IPS DF 6.9 (cell line): ENCODE measurements at regions not wholly inside any gene's neighbourhood (a gene's known extent, or its start where the extent isn't known, plus 50 kb on each side); places are given as distances from the start of the nearest gene placed in this dataset.
"Not testable (repeated sequence)": the region's sequence is repeated elsewhere in the genome, so short reads cannot be mapped to it uniquely, and the experiment has no call there.

Source experiments
- DNase-seq: peaks from one replicate; pipeline ENCODE4 v3.0.0-alpha.2; 2013; ENCODE audit warnings: low read depth, low spot score
- H3K27ac ChIP-seq: one replicate; pipeline ENCODE4 v1.5.1; 2013; ENCODE audit warnings: low read length, control low read depth
- H3K27me3 ChIP-seq: 2 replicates; pipeline ENCODE4 v1.6.1; 2013; ENCODE audit warnings: mild to moderate bottlenecking, low read length; ENCODE audit not compliant: control insufficient read depth, insufficient read depth
- H3K36me3 ChIP-seq: 2 replicates; pipeline ENCODE4 v1.6.1; 2013; ENCODE audit warnings: low read length; ENCODE audit not compliant: control insufficient read depth, insufficient read depth
- H3K4me1 ChIP-seq: 2 replicates; pipeline ENCODE4 v1.6.1; 2013; ENCODE audit warnings: low read length; ENCODE audit not compliant: control insufficient read depth, insufficient read depth
- H3K4me3 ChIP-seq: 2 replicates; pipeline ENCODE4 v1.5.1; 2013; ENCODE audit warnings: mild to moderate bottlenecking, low read length
- H3K9me3 ChIP-seq: 2 replicates; pipeline ENCODE4 v1.6.1; 2013; ENCODE audit warnings: low read length, inconsistent platforms; ENCODE audit not compliant: control insufficient read depth, insufficient read depth
- WGBS: extraction: QIAGEN DNeasy Blood & Tissue Kit; methylation state at CpG from one replicate; pipeline ENCODE4 v1.1.7; 2013; ENCODE audit warnings: mixed read lengths, missing lambda C conversion rate; ENCODE audit not compliant: insufficient read length, insufficient coverage; 5-methylcytosine and 5-hydroxymethylcytosine counted together

- H3K4me3 ChIP-seq, H3K36me3 ChIP-seq: not testable (repeated sequence)
Measured at GRCh38 chr2:111566068-111566467, 317.9 kb downstream of the ANAPC1 start.

GRCh38 chr2:111567233-111567632, 316.8 kb downstream of the ANAPC1 start:
- DNase-seq, H3K4me1 ChIP-seq, H3K4me3 ChIP-seq, H3K27ac ChIP-seq, H3K27me3 ChIP-seq, H3K9me3 ChIP-seq, H3K36me3 ChIP-seq: not testable (repeated sequence)
- no CpG with 5 or more reads among the region's 5 CpGs for WGBS

More at GRCh38 chr2:111566068-111566467, 317.9 kb downstream of the ANAPC1 start:
- no CpG with 5 or more reads among the region's 8 CpGs for WGBS
- not testable (repeated sequence) for H3K27ac ChIP-seq, H3K9me3 ChIP-seq, H3K4me1 ChIP-seq, DNase-seq, H3K27me3 ChIP-seq

GRCh38 chr2:111569356-111570199, 314.4 kb downstream of the ANAPC1 start:
- not testable (repeated sequence) for H3K27me3 ChIP-seq, H3K9me3 ChIP-seq, H3K4me3 ChIP-seq, H3K36me3 ChIP-seq, H3K27ac ChIP-seq, H3K4me1 ChIP-seq, DNase-seq
- WGBS, result no CpG with 5 or more reads among the region's 5 CpGs

GRCh38 chr2:111570300-111571114, 313.5 kb downstream of the ANAPC1 start:
- not testable (repeated sequence) for DNase-seq, H3K9me3 ChIP-seq, H3K27ac ChIP-seq, H3K36me3 ChIP-seq, H3K27me3 ChIP-seq, H3K4me3 ChIP-seq, H3K4me1 ChIP-seq
- WGBS, result no CpG with 5 or more reads among the region's 9 CpGs

- H3K27ac ChIP-seq, H3K27me3 ChIP-seq, DNase-seq, H3K9me3 ChIP-seq, H3K4me3 ChIP-seq, H3K36me3 ChIP-seq, H3K4me1 ChIP-seq: not testable (repeated sequence)
- WGBS, result no CpG with 5 or more reads among the region's 4 CpGs
Measured at GRCh38 chr2:111574803-111575202, 309.2 kb downstream of the ANAPC1 start.

- no CpG with 5 or more reads among the region's 18 CpGs for WGBS
- DNase-seq, H3K4me3 ChIP-seq, H3K9me3 ChIP-seq, H3K4me1 ChIP-seq, H3K27me3 ChIP-seq, H3K36me3 ChIP-seq, H3K27ac ChIP-seq: not testable (repeated sequence)
Measured at GRCh38 chr2:111577154-111577885, 306.7 kb downstream of the ANAPC1 start.

- H3K9me3 ChIP-seq, DNase-seq, H3K27me3 ChIP-seq, H3K27ac ChIP-seq, H3K4me1 ChIP-seq, H3K4me3 ChIP-seq, H3K36me3 ChIP-seq: not testable (repeated sequence)
- no CpG with 5 or more reads among the region's 10 CpGs for WGBS
Measured at GRCh38 chr2:111579500-111580134, 304.4 kb downstream of the ANAPC1 start.

GRCh38 chr2:111580616-111581015, 303.4 kb downstream of the ANAPC1 start:
- DNase-seq, H3K9me3 ChIP-seq, H3K4me3 ChIP-seq, H3K27ac ChIP-seq, H3K27me3 ChIP-seq, H3K36me3 ChIP-seq, H3K4me1 ChIP-seq: not testable (repeated sequence)
- WGBS, result no CpG with 5 or more reads among the region's 6 CpGs

GRCh38 chr2:111582090-111582489, 301.9 kb downstream of the ANAPC1 start:
- not testable (repeated sequence) for H3K4me3 ChIP-seq, H3K36me3 ChIP-seq, DNase-seq, H3K27me3 ChIP-seq, H3K27ac ChIP-seq, H3K4me1 ChIP-seq, H3K9me3 ChIP-seq
- no CpG with 5 or more reads among the region's 6 CpGs for WGBS

GRCh38 chr2:111583480-111583879, 300.5 kb downstream of the ANAPC1 start:
- not testable (repeated sequence) for H3K4me1 ChIP-seq, H3K36me3 ChIP-seq, H3K4me3 ChIP-seq, H3K27ac ChIP-seq, H3K27me3 ChIP-seq, DNase-seq, H3K9me3 ChIP-seq
- WGBS, result no CpG with 5 or more reads among the region's 3 CpGs
